Tibial nerve (tissue), 3 donors: ENCODE measurements at regions not wholly inside any gene's neighbourhood (a gene's known extent, or its start where the extent isn't known, plus 50 kb on each side); places are given as distances from the start of the nearest gene placed in this dataset.

Source experiments
- POLR2A ChIP-seq, 2 donors: fragments of 450-650 bp; IDR thresholded peaks; one replicate each; pipeline ENCODE4 v1.6.1; 2017; ENCODE audit warnings: antibody characterized with exemption in 2 of 2, mild to moderate bottlenecking in 2 of 2, moderate library complexity in 2 of 2
- TF ChIP-seq, protein P1 (sequence below), 5 experiments: fragments of 200-600 bp in 3 of 5; fragments of 450-650 bp in 2 of 5; sonication (generic) in 3 of 5; IDR thresholded peaks; one replicate each; pipeline ENCODE4 v1.5.1; 2016 to 2019; ENCODE audit warnings: antibody characterized with exemption in 5 of 5, mild to moderate bottlenecking in 3 of 5, moderate library complexity in 2 of 5

DNA sequence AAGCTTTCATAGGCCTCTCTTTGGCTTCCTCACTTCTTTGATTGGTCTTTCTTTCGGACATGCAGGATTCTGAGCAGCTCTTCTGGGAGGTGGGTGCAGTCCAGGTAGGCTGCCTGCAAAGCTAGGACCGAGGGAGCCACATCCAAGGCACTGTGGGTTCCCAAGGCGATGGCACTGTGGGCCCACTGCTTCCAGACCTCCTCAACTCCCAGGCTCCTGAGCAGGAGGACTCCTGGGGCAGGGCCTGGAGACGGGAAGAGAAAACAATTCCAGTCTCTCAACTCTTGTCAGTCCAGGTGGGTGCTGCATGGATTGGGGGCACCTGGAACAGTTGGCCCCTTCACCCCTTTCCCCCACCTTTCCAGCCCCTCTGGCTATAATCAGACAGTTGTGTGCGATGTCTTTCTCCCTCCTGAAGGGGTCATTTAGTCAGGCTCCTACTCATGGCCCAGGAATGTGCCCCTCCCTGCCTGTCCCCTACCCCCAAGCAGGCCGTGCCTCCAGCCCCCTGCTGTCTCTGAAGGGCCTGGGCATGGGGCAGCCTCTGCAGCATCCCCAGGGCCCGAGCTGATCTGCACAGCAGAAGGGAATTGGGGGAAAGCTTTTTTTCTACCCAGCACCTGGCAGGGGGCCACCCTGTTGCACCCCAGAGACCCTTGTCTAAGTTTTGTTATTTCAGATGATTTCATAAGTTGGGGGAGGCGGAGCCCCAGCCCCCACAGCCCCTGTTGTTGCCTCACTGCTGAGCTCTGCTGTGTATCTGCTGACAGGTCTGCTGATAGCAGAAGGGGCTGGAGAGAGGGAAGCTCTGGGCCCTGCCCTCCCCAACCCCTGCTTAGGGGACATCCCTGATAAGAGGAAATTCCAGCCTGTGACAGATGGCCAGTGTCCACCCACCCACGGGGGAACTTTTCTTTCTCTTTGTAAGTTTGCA is 330.3 kb downstream of the SEC14L1 start:
- TF ChIP-seq, protein P1, sequence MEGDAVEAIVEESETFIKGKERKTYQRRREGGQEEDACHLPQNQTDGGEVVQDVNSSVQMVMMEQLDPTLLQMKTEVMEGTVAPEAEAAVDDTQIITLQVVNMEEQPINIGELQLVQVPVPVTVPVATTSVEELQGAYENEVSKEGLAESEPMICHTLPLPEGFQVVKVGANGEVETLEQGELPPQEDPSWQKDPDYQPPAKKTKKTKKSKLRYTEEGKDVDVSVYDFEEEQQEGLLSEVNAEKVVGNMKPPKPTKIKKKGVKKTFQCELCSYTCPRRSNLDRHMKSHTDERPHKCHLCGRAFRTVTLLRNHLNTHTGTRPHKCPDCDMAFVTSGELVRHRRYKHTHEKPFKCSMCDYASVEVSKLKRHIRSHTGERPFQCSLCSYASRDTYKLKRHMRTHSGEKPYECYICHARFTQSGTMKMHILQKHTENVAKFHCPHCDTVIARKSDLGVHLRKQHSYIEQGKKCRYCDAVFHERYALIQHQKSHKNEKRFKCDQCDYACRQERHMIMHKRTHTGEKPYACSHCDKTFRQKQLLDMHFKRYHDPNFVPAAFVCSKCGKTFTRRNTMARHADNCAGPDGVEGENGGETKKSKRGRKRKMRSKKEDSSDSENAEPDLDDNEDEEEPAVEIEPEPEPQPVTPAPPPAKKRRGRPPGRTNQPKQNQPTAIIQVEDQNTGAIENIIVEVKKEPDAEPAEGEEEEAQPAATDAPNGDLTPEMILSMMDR (IDR thresholded peaks at IDR 0.05) = no peak
- no peak for TF ChIP-seq POLR2A (IDR thresholded peaks at IDR 0.05)
